GM06990 (cell line): ENCODE measurements at regions not wholly inside any gene's neighbourhood (a gene's known extent, or its start where the extent isn't known, plus 50 kb on each side); places are given as distances from the start of the nearest gene placed in this dataset.

ENCODE experiments used
- DNase-seq: peaks from one replicate; pipeline ENCODE4 v3.0.0-alpha.2; 2011; ENCODE audit not compliant: insufficient read length; ENCODE audit errors: extremely low read depth
- H3K27me3 ChIP-seq: replicated peaks from 2 replicates; pipeline ENCODE4 v1.6.0; 2011; ENCODE audit warnings: low read length; ENCODE audit not compliant: control insufficient read depth, insufficient read depth
- H3K36me3 ChIP-seq: 2 replicates; pipeline ENCODE4 v1.5.1; 2011; ENCODE audit warnings: low read length; ENCODE audit not compliant: control insufficient read depth, insufficient read depth
- H3K4me3 ChIP-seq: replicated peaks from 2 replicates; pipeline ENCODE4 v1.5.1; 2011; ENCODE audit warnings: low read depth, mild to moderate bottlenecking, control low read depth, low read length
- TF ChIP-seq, protein P1 (sequence below): IDR thresholded peaks from 2 replicates; pipeline ENCODE4 v1.5.1; 2011; ENCODE audit warnings: low read length, control low read depth, mild to moderate bottlenecking, inconsistent platforms; ENCODE audit not compliant: insufficient read depth, poor library complexity, severe bottlenecking

DNA sequence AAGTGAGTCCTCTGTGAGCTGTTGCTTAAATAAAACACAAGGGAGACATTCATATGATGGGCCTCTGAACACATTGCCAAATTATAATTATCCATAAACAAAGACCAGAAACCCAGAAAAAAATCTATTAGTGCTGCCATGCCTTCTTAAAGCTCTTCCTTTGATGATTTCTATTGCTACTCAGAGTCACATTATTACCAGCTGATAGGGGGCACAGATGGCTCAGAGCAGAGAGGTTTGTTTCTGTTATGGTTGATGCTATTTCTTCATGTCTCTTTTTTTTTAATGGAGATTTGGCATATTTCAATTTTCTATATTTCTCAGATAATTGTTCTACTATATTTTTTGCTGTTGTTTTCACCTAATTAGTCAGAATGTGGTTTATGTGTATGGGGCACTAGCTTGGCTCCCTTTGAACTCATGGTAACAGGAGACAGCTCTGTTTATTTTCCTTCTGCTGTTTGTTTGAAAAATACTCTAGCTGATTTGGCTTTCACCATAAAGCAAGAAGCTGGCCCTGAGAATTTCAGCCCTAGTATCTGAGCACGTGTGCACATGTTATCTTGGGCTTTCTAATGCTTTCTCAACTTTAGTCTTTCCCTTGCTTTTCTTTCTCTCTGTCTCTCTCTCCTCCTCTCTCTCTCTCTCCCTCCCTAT lies 568.8 kb downstream of the PPARGC1A start:
- Histone ChIP-seq H3K4me3 (no peak overlapping the region), H3K27me3 (no peaks in the 10 kb centered on the region), H3K36me3 (no peaks in the 10 kb centered on the region)
- DNase-seq = no peak
- TF ChIP-seq, protein P1, sequence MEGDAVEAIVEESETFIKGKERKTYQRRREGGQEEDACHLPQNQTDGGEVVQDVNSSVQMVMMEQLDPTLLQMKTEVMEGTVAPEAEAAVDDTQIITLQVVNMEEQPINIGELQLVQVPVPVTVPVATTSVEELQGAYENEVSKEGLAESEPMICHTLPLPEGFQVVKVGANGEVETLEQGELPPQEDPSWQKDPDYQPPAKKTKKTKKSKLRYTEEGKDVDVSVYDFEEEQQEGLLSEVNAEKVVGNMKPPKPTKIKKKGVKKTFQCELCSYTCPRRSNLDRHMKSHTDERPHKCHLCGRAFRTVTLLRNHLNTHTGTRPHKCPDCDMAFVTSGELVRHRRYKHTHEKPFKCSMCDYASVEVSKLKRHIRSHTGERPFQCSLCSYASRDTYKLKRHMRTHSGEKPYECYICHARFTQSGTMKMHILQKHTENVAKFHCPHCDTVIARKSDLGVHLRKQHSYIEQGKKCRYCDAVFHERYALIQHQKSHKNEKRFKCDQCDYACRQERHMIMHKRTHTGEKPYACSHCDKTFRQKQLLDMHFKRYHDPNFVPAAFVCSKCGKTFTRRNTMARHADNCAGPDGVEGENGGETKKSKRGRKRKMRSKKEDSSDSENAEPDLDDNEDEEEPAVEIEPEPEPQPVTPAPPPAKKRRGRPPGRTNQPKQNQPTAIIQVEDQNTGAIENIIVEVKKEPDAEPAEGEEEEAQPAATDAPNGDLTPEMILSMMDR = no peak

DNA sequence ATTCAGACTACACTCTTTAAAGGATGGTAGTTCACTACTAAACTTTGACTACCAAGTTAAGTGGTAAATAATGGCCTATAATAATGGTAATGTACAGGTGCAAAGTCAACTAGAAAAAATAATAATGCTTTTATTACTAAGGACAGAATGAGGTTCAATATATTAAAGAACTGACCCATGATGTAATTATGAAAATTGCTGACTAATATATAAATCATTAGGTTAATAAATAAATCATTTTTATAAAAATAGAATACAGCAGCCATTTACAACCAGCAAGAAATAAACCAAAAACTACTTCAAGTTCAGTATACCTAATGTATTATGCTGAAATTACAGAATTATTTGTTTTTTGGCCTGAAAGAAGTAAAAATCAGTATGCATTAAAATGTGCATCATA lies 577.2 kb downstream of the PPARGC1A start:
- TF ChIP-seq, protein P1 = no peak
- Histone ChIP-seq H3K36me3 (no peaks in the 10 kb centered on the region), H3K27me3 (no peaks in the 10 kb centered on the region), H3K4me3 (no peak overlapping the region)
- no peak for DNase-seq

DNA sequence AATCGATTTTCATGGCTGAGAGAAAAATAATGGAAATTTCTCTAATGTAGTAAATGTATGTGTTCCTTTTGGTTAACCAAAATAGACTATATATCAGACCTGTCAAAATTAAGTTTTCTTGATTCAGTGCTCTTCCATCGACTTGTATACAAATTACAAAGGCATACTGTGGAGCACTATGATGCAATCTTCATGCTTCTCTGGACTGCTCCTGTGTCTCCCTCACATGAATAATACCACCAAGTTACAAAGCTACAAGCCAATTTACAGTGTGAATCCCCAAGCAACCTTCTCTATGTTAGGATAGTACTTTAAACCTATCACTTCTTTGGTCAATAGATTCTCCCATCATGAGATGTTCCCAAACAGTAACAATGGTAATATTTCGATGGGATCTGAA lies 577.9 kb downstream of the PPARGC1A start:
- no peak for DNase-seq
- TF ChIP-seq, protein P1 = no peak

DNA sequence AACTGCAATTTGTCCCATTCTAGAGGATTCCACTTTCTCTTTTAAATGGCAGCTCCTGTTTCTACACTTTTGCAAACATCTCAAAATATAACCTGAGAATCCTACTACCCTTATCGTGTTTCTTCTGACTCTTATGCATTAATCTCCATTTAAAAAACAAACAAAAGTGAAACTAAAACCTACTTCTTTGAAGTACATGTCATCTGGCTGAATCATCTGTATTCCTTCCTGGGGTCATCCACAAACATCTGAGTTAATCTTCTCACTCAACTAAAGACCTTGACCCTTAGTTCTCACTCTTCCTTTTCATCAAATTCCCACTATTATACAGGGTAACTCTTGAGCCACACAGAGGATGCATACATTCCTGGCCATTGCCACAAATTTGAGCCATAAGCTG lies 584.8 kb downstream of the PPARGC1A start:
- no peak for DNase-seq
- TF ChIP-seq, protein P1 = no peak
- Histone ChIP-seq H3K4me3 (no peak overlapping the region; the same call in 1 of the 2 replicates), H3K36me3 (no peaks in the 10 kb centered on the region), H3K27me3 (no peaks in the 10 kb centered on the region)

More for the DNA sequence above, 577.9 kb downstream of the PPARGC1A start:
- no peaks in the 10 kb centered on the region for H3K27me3 ChIP-seq
- H3K4me3 ChIP-seq = no peak overlapping the region
- no peaks in the 10 kb centered on the region for H3K36me3 ChIP-seq

DNA sequence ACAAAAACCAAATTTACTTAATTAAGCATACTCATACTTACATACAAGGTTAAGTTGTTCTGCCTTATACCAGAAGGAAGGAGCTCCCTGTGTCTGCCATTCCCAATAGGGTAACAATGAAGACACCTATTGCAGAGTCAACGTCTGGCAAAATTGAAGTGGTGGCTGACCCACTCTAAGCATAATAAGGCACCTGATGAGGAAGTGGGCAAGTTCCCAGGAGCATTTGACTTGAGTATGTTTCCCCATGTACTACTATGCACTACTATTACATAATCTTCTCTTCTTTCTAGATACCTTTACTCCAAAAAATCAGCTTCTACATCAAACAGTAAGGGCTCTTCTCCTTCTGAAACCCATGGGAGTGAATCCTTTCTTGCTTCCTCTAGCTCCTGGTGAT lies 591.5 kb downstream of the PPARGC1A start:
- TF ChIP-seq, protein P1 = no peak
- Histone ChIP-seq H3K36me3 (no peaks in the 10 kb centered on the region), H3K27me3 (no peaks in the 10 kb centered on the region), H3K4me3 (no peak overlapping the region)
- DNase-seq = no peak

DNA sequence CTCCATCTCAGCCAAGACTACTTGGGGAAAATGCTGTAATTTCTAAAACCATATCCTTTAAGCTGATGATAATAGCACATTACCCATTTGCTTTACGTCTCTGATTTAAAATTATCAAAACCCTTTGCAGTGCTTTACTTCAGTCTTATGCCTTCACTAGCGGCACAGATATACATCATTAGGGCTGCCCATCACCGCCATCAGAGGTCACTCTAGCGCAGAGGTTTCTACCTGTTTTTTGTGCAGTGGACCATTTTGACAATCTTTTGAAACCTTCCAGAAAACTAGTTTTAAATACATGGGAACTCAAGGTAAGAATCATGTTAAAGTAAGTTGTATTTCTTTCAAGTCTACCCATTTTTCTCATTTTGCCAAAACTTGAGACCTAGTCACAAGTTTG lies 592.5 kb downstream of the PPARGC1A start:
- no peaks in the 10 kb centered on the region for H3K36me3 ChIP-seq
- no peaks in the 10 kb centered on the region for H3K27me3 ChIP-seq
- TF ChIP-seq, protein P1 = no peak
- H3K4me3 ChIP-seq = no peak overlapping the region
- no peak for DNase-seq
